GM19238 (cell line): ENCODE measurements at regions not wholly inside any gene's neighbourhood (a gene's known extent, or its start where the extent isn't known, plus 50 kb on each side); places are given as distances from the start of the nearest gene placed in this dataset.

Experiments
- DNase-seq: peaks from one replicate; pipeline ENCODE4 v3.0.0; 2011; ENCODE audit warnings: low spot score; ENCODE audit not compliant: insufficient read length

GRCh38 chr6:14948586-14949245 is 297.2 kb upstream of the JARID2 start:
- no peak for DNase-seq

GRCh38 chr6:14950103-14950969 is 295.5 kb upstream of the JARID2 start:
- DNase-seq = no peak

- DNase-seq = no peak
Observed at GRCh38 chr6:14950970-14951276, 294.9 kb upstream of the JARID2 start.

- no peak for DNase-seq
Observed at GRCh38 chr6:14951704-14952103, 294.2 kb upstream of the JARID2 start.

GRCh38 chr6:14953836-14954235 is 292.0 kb upstream of the JARID2 start:
- DNase-seq = no peak

GRCh38 chr6:14957355-14958059 is 288.4 kb upstream of the JARID2 start:
- DNase-seq = no peak

- no peak for DNase-seq
Observed at GRCh38 chr6:14959324-14959885, 286.5 kb upstream of the JARID2 start.

GRCh38 chr6:14964556-14965270 is 281.2 kb upstream of the JARID2 start:
- DNase-seq = no peak

GRCh38 chr6:14965424-14966075 is 280.3 kb upstream of the JARID2 start:
- DNase-seq = no peak

- no peak for DNase-seq
Observed at GRCh38 chr6:14966096-14966905, 279.6 kb upstream of the JARID2 start.

- DNase-seq = no peak
Observed at GRCh38 chr6:14966906-14967711, 278.8 kb upstream of the JARID2 start.

GRCh38 chr6:14968056-14968637 is 277.7 kb upstream of the JARID2 start:
- DNase-seq = no peak

- DNase-seq = no peak
Observed at GRCh38 chr6:14969126-14969525, 276.7 kb upstream of the JARID2 start.

- no peak for DNase-seq
Observed at GRCh38 chr6:14972379-14973067, 273.3 kb upstream of the JARID2 start.

GRCh38 chr6:14974372-14974771 is 271.5 kb upstream of the JARID2 start:
- DNase-seq = no peak

GRCh38 chr6:14974792-14975470 is 270.9 kb upstream of the JARID2 start:
- DNase-seq = no peak

- DNase-seq = no peak
Observed at GRCh38 chr6:14975471-14975817, 270.4 kb upstream of the JARID2 start.
